ENCODE measurements at regions not wholly inside any gene's neighbourhood (a gene's known extent, or its start where the extent isn't known, plus 50 kb on each side); places are given as distances from the start of the nearest gene placed in this dataset.

DNA sequence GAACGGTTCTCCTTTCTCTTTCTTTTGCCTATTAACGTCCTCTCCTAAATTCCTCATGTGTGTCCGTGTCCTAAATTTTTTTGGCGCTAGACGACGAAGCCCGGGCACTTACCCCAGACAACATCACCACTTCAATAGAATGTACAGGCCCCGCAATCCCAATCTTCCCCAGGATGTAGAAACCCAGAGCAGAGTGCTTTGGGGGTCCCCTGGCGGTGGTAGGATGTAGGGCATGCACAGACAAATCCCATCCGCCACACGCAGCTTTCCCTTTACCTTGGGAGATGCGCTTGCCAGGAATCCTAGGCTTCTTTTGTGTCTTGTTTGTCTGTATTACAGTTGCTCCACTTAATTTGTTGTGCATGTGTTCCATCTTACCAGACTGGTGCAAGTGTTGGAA lies 417.3 kb upstream of the ARID1B start:
- 91 to 95% (median 94%) methylated on average over 12 of the region's 12 CpGs for WGBS, 3 donors
- intact Hi-C loops (cut with DNase I) = no loop called here

DNA sequence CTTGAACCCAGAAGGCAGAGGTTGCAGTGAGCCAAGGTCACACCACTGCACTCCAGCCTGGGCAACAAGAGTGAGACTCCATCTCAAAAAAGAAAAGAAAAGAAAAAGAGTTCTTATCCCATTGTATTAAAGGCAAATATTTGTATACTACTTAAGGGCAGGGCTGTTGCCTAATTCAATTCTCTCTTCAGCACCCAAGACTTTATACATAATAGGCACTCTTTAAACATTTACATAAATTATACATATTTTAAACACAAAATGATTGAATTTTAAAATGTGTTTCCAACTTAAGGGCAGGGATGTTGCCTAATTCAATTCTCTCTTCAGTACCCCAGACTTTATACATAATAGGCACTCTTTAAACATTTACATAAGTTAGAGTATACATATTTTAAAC lies 424.3 kb upstream of the ARID1B start:
- TF ChIP-seq POLR2A (IDR thresholded peaks at IDR 0.05) (no peak), EP300 (IDR thresholded peaks at IDR 0.05) (no peak)
- TF ChIP-seq, protein P1, sequence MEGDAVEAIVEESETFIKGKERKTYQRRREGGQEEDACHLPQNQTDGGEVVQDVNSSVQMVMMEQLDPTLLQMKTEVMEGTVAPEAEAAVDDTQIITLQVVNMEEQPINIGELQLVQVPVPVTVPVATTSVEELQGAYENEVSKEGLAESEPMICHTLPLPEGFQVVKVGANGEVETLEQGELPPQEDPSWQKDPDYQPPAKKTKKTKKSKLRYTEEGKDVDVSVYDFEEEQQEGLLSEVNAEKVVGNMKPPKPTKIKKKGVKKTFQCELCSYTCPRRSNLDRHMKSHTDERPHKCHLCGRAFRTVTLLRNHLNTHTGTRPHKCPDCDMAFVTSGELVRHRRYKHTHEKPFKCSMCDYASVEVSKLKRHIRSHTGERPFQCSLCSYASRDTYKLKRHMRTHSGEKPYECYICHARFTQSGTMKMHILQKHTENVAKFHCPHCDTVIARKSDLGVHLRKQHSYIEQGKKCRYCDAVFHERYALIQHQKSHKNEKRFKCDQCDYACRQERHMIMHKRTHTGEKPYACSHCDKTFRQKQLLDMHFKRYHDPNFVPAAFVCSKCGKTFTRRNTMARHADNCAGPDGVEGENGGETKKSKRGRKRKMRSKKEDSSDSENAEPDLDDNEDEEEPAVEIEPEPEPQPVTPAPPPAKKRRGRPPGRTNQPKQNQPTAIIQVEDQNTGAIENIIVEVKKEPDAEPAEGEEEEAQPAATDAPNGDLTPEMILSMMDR (IDR thresholded peaks at IDR 0.05) = no peak
- intact Hi-C loops (cut with DNase I) = no loop called here
- Histone ChIP-seq H3K27ac (no peak overlapping the region), H3K36me3 (no peaks in the 10 kb centered on the region), H3K4me1 (ENCODE audit: insufficient read depth) (no peaks in the 10 kb centered on the region), H3K4me3 (no peak overlapping the region), H3K9me3 (peaks cover 0 to 5% of the 10 kb centered on the region in 2 donors), H3K27me3 (no peaks in the 10 kb centered on the region)
- no peak for DNase-seq

More for the DNA sequence above, 417.3 kb upstream of the ARID1B start:
- H3K27ac ChIP-seq = no peak overlapping the region
- H3K4me3 ChIP-seq = no peak overlapping the region
- no peak for DNase-seq
- H3K27me3 ChIP-seq = no peaks in the 10 kb centered on the region
- H3K36me3 ChIP-seq = no peaks in the 10 kb centered on the region
- peaks cover 0 to 5% of the 10 kb centered on the region in 2 donors for H3K9me3 ChIP-seq
- no peaks in the 10 kb centered on the region for H3K4me1 ChIP-seq (ENCODE audit: insufficient read depth)
- no peak for TF ChIP-seq POLR2A (IDR thresholded peaks at IDR 0.05)
- TF ChIP-seq, protein P1 (IDR thresholded peaks at IDR 0.05) = no peak
- TF ChIP-seq EP300 (IDR thresholded peaks at IDR 0.05) = no peak

DNA sequence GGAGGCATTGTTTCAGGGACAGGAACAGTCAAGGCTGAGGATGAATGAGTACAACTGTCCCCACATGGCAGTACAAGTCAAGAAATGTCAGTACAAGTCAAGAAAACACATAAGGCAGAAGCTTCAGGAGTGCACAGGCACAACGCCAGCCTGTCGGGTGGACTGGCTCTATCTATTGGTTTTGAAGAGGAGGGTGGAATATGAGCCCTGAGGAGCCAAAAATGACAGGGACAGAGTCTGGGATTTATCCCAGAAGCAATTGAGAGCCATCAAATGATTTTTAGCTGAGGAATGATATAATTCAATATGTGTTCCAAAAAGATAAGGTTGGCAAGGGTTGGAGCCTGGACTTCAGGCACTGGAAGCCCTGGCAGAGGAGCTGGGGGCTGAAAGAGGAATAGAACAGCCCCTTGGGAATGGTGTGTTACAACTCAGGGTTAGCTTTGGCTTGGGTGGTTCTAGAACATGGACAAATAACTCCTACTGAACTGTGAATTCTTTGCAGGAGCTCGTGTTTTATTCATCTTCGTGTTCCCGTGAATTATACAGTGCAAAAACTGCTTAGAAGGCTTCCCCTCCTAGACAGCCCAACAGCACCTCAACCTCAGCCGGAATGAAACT lies 425.7 kb upstream of the ARID1B start:
- DNase-seq = no peak
- 80 to 84% (median 81%) methylated on average over 6 of the region's 6 CpGs for WGBS, 3 donors
- Histone ChIP-seq H3K4me3 (no peak overlapping the region), H3K27me3 (no peaks in the 10 kb centered on the region), H3K27ac (no peak overlapping the region), H3K36me3 (no peaks in the 10 kb centered on the region), H3K4me1 (ENCODE audit: insufficient read depth) (no peaks in the 10 kb centered on the region), H3K9me3 (peaks cover 0 to 3% of the 10 kb centered on the region in 2 donors)
- TF ChIP-seq EP300 (IDR thresholded peaks at IDR 0.05) (no peak), POLR2A (IDR thresholded peaks at IDR 0.05) (no peak)
- TF ChIP-seq, protein P1 (IDR thresholded peaks at IDR 0.05) = no peak
- intact Hi-C loops (cut with DNase I) = no loop called here

DNA sequence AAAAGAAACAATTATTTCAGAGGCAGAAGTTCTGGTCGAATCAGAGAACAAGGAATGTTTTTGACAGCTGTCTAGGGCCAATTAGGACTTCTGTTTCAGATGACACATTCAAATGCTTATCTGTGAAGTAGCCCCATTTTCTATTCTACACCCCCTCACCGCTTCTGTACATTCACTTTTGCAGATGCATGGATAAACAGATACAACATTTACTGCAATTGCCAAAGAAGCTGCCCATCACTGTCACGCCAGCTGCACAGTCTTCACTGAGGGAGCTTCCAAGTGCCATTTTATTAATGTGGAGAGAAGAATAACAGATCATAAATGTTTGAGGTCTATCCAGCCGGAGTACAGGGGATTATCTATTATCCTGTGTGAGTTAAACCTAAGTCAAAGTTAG lies 426.8 kb upstream of the ARID1B start:
- WGBS, 3 donors = 71 to 77% (median 75%) methylated on average over 4 of the region's 4 CpGs
- Histone ChIP-seq H3K27me3 (no peaks in the 10 kb centered on the region), H3K27ac (no peak overlapping the region), H3K9me3 (no peaks in the 10 kb centered on the region), H3K4me3 (no peak overlapping the region), H3K4me1 (ENCODE audit: insufficient read depth) (no peaks in the 10 kb centered on the region), H3K36me3 (no peaks in the 10 kb centered on the region)
- DNase-seq = no peak
- TF ChIP-seq EP300 (IDR thresholded peaks at IDR 0.05) = no peak
- TF ChIP-seq POLR2A (IDR thresholded peaks at IDR 0.05) = no peak
- TF ChIP-seq, protein P1 (IDR thresholded peaks at IDR 0.05) = no peak
- intact Hi-C loops (cut with DNase I) = no loop called here
